HG03520 (cell line): ENCODE measurements at regions not wholly inside any gene's neighbourhood (a gene's known extent, or its start where the extent isn't known, plus 50 kb on each side); places are given as distances from the start of the nearest gene placed in this dataset.
"Not testable (repeated sequence)": the region's sequence is repeated elsewhere in the genome, so short reads cannot be mapped to it uniquely, and the experiment has no call there.

Source experiments
- ATAC-seq: cut with Tn5 transposase; IDR thresholded peaks from one replicate; pipeline ENCODE4 v1.9.1; 2021; ENCODE audit warnings: mild to moderate bottlenecking, moderate library complexity; ENCODE audit not compliant: unreplicated experiment

DNA sequence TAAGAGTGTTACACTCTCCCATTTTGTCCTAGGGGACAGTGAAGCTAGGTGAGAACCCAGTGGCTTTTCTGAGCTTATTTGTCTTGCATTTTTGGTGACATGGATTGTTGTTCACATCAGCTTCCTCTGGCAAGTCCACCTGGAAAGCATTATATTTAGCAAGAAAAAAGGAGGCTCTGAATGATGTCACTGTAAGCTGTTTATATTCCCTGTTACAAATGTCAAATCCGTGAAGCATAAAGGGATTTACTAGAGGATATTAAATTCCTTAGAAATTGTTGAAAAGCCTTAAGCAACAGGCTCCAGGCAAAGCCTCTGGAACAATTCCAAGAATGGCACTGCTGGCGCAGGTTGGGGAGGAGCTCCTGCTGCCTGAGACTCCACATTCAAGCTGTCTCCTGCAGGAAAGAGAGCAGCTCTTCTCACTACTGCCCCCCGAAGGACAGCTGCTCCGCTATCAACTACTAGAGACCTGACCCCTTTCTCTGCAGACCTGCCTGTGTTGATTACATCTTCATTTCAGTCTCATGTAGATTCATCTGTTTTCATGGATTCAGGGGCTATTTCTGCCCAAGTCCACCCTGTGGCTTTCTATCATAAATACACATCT, 295.4 kb downstream of the RPIA start:
- ATAC-seq, result not testable (repeated sequence)

DNA sequence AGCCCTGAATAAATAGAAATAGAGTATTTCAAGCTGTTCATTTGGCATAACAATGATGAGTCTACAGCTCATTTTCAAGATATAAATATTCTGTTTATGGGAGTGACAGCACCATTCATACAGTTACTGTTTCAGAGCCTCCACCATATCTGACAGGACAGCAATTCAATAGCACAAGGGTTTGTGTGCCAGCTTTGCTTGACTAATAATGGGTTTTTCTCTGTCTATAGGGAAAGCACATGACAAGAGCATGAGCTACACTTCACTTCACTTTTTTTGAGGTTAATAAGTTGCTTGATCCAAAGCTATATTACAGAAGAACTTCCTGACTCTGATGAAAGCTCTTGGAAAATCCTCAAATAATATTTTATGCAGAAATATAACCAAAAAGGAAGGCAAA, 297.1 kb downstream of the RPIA start:
- ATAC-seq, result not testable (repeated sequence)

DNA sequence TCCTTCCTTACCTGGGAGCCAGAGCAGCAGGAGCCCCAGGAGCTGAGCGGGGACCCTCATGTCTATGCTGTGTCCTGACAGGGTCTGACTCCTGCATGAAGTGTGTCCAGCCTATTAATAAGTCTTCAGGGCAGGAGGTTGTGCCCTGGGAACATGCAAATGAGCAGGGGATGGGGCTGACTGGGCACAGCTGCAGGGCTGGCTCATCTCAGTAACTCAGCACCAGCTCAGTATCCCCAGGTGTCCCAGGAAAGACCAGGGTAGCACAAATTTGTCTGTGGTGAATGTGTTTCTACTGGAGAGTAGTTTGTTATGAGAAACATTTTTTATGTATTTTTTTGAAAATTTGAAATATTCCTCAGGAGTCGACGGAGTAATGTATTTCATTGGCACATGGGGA, 301.3 kb downstream of the RPIA start:
- not testable (repeated sequence) for ATAC-seq

DNA sequence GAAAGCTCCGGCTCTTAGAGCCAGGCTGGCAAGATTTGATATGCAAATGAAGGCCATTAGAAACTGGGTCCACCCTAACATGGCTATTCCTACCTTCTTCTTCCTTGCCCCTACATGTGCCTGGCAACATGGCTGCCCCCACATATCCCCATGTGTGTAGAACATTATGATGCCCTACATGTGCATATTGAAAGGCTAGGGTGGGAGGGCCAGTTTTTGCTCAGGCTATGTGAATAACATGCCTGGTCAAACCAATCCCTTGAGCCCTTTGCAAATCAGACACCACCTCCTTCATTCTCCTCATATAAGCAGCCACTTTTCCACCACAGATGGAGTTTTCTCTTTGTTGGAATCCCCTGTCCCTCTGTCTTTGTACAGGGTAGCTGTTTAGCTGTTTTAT, 303.4 kb downstream of the RPIA start:
- ATAC-seq, result not testable (repeated sequence)

DNA sequence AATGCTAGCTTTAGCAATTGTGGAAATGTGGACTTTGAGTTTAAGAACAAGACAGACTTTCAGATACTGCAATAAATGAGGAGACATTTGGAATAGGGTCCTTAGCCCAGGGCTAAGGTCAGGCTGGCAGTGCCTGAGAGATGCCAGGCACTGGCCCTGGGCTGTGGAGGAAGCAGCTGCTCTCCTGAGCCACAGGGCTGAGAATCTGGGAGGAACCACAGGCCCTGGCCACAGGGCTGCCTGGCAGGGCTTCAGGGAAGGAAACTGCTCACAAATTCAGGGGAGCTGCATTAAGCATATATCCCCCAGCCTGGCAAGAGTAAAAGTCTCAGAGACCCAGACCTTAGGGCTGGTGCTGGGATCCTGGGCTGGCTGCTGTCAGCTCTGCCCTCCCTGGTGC, 305.1 kb downstream of the RPIA start:
- not testable (repeated sequence) for ATAC-seq

DNA sequence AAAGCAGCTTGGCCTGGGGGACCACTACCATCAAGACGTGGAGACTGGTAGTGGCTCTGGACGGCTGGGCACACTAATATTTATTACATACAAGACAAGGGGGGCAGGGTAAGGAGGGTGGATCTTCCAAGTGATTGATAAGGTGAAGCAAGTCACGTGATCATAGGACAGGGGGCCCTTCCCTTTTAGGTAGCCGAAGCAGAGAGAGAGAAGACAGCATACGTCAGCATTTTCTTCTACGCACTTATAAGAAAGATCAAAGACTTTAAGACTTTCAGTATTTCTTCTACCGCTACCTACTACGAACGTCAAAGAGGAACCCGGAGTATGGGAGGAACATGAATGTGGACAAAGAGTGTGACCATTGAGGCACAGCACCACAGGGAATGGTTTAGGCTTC, 307.9 kb downstream of the RPIA start:
- no peak for ATAC-seq

DNA sequence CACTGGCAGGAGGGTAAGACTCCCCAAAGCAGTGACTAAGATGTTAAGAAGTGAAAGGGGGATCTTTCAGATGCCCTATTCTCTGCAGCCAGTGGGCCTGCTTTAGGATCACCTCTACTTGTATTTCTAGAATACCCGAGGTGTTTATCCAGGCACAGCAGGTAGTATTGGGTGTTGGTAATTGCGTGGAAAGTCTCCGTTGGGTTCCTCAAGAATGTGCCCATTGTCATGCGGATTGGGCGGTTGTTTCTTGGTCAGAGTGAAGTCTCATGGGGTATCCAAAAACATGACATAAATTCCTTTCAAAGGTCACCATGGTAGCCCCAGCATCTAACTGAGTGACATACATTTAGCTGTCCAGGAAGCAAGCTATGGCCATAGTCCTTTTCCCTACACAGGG, 308.8 kb downstream of the RPIA start:
- ATAC-seq, result no peak

DNA sequence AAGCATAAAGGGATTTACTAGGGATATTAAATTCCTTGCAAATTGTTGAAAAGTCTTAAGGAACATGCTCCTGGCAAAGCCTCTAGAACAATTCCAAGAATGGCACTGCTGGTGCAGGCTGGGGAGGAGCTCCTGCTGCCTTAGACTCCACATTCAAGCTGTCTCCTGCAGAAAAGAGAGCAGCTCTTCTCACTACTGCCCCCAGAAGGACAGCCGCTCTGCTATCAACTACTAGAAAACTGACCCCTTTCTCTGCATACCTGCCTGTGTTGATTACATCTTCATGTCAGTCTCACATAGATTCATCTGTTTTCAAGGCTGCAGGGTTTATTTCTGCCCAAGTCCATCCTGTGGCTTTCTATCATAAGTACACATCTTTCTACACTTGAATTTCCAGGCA, 312.8 kb downstream of the RPIA start:
- not testable (repeated sequence) for ATAC-seq

DNA sequence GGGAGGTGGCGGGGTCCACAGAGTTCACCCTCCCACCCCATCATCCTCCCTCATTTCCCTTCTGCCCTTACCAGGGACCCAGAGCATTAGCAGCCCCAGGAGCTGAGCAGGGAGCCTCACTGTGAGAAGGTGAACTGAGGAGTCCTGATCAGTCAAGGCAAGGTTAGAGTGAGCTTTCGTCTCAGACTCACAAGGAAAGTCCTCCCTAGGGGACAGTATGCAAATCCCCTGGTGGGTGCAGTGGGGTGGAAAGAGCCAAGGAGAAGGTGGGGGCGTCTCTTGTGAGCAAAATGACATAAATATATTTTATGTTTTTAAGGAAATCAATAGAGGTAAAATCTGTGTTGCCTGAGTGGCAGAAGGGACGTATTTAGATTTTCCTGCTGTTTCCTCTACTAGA, 329.1 kb downstream of the RPIA start:
- not testable (repeated sequence) for ATAC-seq

DNA sequence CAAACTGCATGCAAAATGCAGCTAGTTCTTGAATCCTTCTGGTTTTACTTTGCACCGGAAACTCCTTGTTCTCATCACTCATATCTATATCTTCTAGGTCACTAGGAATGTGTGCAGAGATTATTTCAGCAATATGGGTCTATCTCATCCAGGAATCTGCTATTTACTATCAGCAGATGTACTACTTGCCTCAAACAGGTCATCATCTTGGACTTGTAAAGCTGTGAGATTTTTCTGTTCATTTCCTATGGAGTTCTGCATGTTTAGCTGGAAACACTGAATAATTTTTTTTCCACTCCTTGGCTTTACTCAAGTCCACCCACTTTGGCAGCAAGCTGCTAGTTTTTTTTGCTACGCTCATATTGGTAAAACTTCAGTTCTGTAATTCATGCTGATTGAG, 334.8 kb downstream of the RPIA start:
- ATAC-seq, result not testable (repeated sequence)

DNA sequence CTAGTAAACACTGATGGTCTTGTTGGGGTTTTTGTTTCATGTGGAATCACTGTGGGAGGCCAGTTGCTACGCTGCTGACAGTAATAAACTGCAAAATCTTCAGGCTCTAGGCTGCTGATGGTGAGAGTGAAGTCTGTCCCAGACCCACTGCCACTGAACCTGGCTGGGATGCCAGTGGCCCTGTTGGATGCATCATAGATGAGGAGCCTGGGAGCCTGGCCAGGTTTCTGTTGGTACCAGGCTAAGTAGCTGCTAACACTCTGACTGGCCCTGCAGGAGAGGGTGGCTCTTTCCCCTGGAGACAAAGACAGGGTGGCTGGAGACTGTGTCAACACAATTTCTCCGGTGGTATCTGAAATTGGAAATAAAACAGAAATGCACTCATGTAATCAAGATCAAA, 335.6 kb downstream of the RPIA start:
- ATAC-seq, result not testable (repeated sequence)

DNA sequence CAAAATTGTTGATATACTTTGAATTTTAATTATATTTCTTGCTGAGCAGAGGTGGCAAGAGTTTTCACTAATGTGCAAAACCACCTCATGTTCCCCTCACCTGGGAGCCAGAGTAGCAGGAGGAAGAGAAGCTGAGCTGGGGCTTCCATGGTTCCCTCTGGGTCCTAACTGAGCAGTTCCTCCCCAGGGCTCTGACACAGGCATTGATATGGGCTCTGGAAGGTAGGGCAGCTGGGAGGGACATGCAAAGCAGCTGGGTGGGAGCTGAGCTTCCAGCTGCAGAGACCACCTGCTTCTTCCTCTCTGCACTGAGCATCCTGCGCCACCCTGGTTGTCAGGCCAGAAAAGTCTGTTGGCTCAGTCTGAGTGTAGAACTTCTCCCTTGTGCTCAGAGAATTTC, 336.1 kb downstream of the RPIA start:
- ATAC-seq, result not testable (repeated sequence)

DNA sequence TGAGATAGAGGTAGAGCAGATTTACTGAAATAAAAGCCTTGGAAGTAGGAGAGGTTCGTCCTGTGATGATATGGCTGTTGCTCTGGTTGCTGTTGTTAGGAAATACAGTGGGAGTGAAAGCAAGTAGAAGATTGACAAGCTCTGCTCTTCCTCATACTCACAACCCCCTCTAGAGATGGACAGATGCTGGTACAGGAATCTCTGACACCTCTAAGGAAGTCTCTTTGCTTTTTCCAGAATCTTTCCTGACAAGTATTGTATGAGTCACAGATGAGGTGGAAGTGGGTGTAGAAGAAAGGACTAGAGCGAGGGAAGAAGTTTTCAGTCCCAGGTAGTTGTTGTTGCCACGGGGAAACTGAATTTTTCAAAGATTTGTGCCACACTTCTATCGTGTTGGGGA, 337.8 kb downstream of the RPIA start:
- ATAC-seq, result not testable (repeated sequence)

DNA sequence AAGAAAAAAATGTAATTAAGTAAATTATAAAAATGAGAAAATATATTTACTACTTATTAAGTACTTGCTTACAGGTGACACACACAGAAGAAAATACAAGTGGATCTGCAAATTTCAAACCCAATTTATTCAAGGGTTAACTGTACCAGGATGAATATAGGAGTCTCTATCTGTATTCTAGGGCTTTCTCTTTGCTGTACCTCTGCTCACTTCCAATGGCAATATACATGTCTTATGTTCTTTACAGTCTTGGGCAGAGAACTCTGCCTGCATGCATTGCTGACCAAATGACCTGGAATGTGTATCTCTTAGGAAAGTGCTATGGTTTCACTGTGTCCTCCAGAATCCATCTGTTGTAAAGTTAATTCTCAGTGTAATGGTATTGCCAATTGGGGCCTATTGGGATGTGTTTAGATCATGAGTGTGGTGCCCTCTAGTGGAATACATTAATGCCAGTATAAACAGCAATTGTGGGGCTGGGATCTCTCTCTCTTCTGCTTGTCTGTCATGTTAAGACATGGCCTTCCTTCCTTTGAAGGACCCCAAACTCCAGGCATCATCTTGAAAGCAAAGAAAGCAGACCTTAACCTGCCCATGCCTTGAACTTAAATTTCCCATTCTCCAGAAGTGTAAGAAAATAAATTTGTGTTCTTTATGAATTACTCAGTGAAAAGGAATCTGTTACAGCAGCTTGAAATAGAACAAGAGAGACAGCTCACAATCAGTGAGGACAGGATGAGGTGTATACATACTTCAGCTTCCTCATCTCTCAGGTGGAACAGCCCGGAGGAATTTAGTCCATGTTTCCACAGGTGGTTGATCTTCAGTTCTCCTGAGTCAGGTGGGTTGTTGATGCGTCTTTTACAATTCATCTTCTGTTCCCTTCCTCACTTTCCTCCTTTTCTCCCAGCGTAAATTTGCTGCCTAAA, 356.9 kb downstream of the RPIA start:
- not testable (repeated sequence) for ATAC-seq

DNA sequence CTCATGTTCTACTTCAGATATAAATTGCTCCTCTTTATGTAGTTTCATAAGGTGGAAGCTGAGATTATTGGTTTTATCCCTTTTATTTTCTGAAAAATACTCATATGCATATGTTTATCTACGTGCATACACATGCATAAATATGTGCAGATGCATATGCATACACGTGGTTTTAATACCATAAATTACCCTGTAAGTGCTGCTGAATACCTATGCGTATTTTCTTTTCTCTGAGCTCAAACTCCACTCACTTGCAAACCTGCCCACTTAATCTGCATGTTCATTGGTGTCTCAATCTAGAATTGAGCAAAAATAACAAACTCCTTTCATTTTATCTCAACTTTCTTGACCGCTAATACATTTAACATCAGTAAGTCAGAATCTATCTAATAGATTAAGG, 367.1 kb downstream of the RPIA start:
- not testable (repeated sequence) for ATAC-seq

DNA sequence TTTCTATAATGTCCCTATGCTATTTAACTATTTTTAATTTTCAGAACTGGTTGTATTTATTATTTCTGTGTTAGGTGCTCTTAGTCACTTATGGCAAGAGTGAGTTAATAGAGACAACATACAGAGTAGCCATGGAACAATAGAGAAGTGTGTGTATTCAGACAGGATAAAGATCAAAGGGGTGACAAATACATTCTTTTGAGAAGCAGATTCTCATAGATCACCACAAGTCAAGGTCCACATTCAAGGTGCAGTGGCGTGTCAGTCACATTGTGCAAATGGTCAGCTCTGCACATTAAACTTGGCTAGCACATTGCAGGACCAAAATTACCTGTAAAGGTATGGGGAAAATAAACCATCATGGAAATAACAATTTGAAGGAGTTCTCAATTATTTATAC, 369.7 kb downstream of the RPIA start:
- not testable (repeated sequence) for ATAC-seq

DNA sequence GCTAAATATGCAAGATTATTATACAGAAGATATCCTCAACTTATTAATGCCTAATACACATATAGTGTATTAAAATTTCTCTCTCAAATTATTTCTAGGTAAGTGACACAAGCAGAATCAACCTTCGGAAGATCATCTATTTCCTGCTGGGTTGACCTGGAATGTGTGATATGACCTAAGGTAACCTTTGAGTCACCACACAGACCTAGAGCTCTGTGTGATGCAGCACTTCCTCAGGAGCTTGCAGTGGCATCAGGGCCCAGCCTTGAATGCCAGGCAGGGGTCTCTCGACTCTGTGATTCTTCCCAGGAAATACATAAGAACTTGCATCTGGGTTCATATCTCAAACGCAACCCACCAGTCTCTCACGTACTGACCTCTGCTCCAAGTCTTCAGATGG, 385.3 kb downstream of the RPIA start:
- not testable (repeated sequence) for ATAC-seq

DNA sequence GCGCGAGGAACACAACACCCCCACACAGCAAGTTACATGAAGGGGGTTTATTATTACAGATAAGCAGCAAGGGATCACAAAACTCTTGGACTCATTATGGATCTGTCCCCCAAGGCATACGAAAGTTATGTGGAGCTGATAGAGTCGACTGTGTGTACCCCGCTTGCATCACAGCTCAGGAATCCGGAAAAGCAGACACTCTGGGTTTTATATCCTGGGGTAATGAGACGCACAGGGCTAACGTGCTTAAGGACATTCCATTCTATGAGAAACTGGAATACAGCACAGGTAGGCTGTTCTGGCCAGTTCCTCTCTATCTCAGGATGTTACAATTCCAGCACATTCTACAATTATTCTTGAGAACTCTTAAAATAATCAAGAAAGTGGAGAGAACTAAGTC, 401.4 kb downstream of the RPIA start:
- ATAC-seq, result not testable (repeated sequence)

DNA sequence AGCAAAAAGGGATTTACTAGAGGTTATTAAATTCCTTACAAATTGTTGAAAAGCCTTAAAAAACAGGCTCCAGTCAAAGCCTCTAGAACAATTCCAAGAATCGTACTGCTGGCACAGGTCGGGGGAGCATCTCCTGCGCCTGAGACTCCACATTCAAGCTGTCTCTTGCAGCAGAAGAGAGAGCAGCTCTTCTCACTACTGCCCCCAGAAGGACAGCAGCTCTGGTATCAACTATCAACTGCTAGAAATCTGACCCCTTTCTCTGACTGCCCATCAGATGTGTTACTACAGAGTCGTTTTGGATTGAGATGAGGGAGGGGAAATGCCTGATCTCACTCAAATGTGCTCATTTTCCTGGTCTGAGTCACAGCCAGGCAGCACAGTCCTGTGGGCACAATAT, 403.6 kb downstream of the RPIA start:
- ATAC-seq, result not testable (repeated sequence)

DNA sequence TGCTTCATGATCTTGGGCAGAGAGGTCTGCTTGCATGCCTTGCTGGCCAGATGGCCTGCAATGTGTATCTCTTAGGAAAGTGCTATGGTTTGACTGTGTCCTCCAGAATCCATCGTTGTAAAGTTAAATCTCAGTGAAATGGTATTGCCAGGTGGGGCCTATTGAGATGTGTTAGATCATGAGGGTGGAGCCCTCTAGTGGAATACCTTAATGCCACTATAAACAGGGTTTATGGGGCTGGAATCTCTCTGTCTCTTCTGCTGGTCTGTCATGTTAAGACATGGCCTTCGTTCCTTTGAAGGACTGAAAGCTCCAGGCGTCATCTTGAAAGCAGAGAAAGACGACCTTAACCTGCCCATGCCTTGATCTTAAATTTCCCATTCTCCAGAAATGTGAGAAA, 411.1 kb downstream of the RPIA start:
- not testable (repeated sequence) for ATAC-seq

DNA sequence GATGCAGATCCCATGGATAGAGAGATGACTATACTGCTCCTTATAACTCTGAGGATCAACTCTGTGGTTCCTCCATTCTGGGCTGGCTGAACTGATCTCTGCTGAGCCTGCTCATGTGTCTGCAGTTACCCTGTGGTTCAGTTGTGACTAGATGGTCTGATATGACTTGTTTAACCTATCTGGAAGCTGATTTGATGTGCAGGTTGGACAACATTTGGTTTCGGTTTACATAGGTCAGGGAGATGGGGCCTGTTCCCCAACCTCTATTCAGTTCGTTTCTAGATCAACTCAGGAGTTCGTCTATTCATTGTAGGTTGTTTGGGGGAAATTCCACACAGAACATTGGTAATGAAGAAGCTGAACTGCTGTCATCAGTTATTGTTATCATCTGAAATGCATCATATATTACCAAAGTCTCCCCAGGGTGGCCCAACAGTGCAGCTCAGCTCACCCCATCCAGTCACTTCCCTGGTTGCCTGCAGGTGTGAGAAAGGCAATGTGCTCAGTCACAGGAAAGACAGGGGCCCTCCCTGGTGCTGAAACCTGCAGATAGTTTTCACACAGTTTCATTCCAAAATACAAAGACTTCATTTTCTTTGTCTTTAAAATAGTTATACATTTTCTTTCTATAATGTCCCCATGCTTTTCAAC, 415.0 kb downstream of the RPIA start:
- ATAC-seq, result not testable (repeated sequence)

DNA sequence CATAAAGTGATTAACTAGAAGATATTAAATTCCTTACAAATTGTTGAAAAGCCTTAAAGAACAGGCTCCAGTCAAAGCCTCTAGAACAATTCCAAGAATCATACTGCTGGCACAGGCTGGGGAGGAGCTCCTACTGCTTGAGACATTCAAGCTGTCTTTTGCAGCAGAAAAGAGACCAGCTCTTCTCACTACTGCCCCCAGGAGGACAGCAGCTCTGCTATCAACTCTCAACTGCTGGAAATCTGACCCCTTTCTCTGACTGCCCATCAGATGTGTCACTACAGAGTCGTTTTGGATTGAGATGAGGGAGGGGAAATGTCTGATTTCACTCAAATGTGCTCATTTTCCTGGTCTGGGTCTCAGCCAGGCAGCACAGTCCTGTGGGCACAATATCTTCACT, 421.0 kb downstream of the RPIA start:
- ATAC-seq, result not testable (repeated sequence)
